GM12878 (cell line): ENCODE measurements at regions not wholly inside any gene's neighbourhood (a gene's known extent, or its start where the extent isn't known, plus 50 kb on each side); places are given as distances from the start of the nearest gene placed in this dataset.

ENCODE experiments used
- ATAC-seq: fragments of 200-7000 bp; cut with Tn5 transposase; 3 replicates; pipeline ENCODE4 v1.9.1; 2020; ENCODE audit warnings: mild to moderate bottlenecking, moderate library complexity
- BruUV-seq: library from RNA; stranded (reverse); fragments of 400-500 nt; replicated peaks from 2 replicates; lab custom pipeline; 2021; lab: Mats Ljungman, UMichigan
- CTCF ChIA-PET: fragments of 300-600 bp; sonication (Branson Sonifier 250); formaldehyde crosslinking; extraction: SDS; loops from one replicate; lab custom pipeline; 2021; ENCODE audit warnings: inconsistent platforms; lab: Yijun Ruan, JAX
- POLR2A ChIA-PET: fragments of 350-600 bp; formaldehyde crosslinking; extraction: SDS; loops from one replicate; lab custom pipeline; 2021; ENCODE audit warnings: inconsistent platforms; lab: Charles Lee
- RAD21 ChIA-PET: fragments of 300-600 bp; sonication (Branson Sonifier 250); formaldehyde crosslinking; loops from one replicate; lab custom pipeline; 2023; ENCODE audit warnings: antibody characterized with exemption; ENCODE audit not compliant: unreplicated experiment; lab: Charles Lee
- SMC1A ChIA-PET: fragments of 300-600 bp; sonication (Branson Sonifier 250); formaldehyde crosslinking; loops from one replicate; lab custom pipeline; 2023; ENCODE audit not compliant: unreplicated experiment, uncharacterized antibody; lab: Charles Lee
- DNase-seq: peaks from one replicate; pipeline ENCODE4 v3.0.0-alpha.2; 2011; ENCODE audit warnings: low read depth, low spot score
- FAIRE-seq: peaks from 3 replicates; lab custom pipeline; 2011; peaks lifted over from hg19 to GRCh38; lab: Jason Lieb, UNC
- H2AFZ ChIP-seq: 2 replicates; pipeline ENCODE4 v1.6.0; 2011; ENCODE audit warnings: low read depth, low read length, control low read depth; ENCODE audit not compliant: control insufficient read depth
- H3K27ac ChIP-seq: 2 replicates; pipeline ENCODE4 v1.5.1; 2011; ENCODE audit warnings: control low read depth; ENCODE audit not compliant: control insufficient read depth, insufficient read depth
- H3K27me3 ChIP-seq, 2 experiments: replicated peaks in 1 of 2; 2 replicates each; pipeline versions ENCODE4 v1.6.0 to v1.6.1; 2011; ENCODE audit warnings: low read length in 1 of 2; ENCODE audit not compliant: control insufficient read depth in 2 of 2, insufficient read depth in 2 of 2
- H3K36me3 ChIP-seq, 2 experiments: 2 replicates each; pipeline ENCODE4 v1.5.1; 2011; ENCODE audit warnings: low read length in 1 of 2; ENCODE audit not compliant: control insufficient read depth in 2 of 2, insufficient read depth in 2 of 2
- H3K4me1 ChIP-seq: 2 replicates; pipeline ENCODE4 v1.6.1; 2011; ENCODE audit warnings: mild to moderate bottlenecking, low read length, moderate library complexity, mixed read lengths; ENCODE audit not compliant: control insufficient read depth, insufficient read depth
- H3K4me2 ChIP-seq: 2 replicates; pipeline ENCODE4 v1.6.0; 2011; ENCODE audit warnings: control low read depth; ENCODE audit not compliant: control insufficient read depth, insufficient read depth
- H3K4me3 ChIP-seq: fragments of 200-600 bp; sonication (generic); 2 replicates; pipeline ENCODE4 v1.5.1; 2016
- H3K79me2 ChIP-seq: 2 replicates; pipeline ENCODE4 v1.6.0; 2011; ENCODE audit warnings: low read length; ENCODE audit not compliant: control insufficient read depth, insufficient read depth
- H3K9ac ChIP-seq: 2 replicates; pipeline ENCODE4 v1.8.0; 2011; ENCODE audit warnings: low read length, control low read depth, mixed read lengths; ENCODE audit not compliant: control insufficient read depth, insufficient read depth
- H3K9me3 ChIP-seq: replicated peaks from 3 replicates; pipeline ENCODE4 v1.5.1; 2011; ENCODE audit warnings: mild to moderate bottlenecking, low read length; ENCODE audit not compliant: control insufficient read depth, insufficient read depth
- H4K20me1 ChIP-seq: 2 replicates; pipeline ENCODE4 v1.6.0; 2011; ENCODE audit not compliant: control insufficient read depth, insufficient read depth
- CHD2 ChIP-seq: IDR thresholded peaks from 2 replicates; pipeline ENCODE4 v1.6.1; 2011; ENCODE audit warnings: low read depth, low read length, improper control_type of control experiment, borderline replicate concordance
- CREM ChIP-seq: IDR thresholded peaks from 2 replicates; pipeline ENCODE4 v1.6.1; 2014; ENCODE audit warnings: antibody characterized with exemption, low read depth
- CUX1 ChIP-seq: IDR thresholded peaks from 2 replicates; pipeline ENCODE4 v1.6.1; 2012; ENCODE audit warnings: improper control_type of control experiment, low read depth, low read length; ENCODE audit not compliant: insufficient replicate concordance
- MLLT1 ChIP-seq: fragments of 450-650 bp; IDR thresholded peaks from 2 replicates; pipeline ENCODE4 v1.6.1; 2016; ENCODE audit warnings: mild to moderate bottlenecking
- PAX8 ChIP-seq: fragments of 450-650 bp; IDR thresholded peaks from 2 replicates; pipeline ENCODE4 v1.6.1; 2017; ENCODE audit warnings: mild to moderate bottlenecking, moderate library complexity
- PBX3 ChIP-seq: IDR thresholded peaks from 2 replicates; pipeline ENCODE4 v1.6.1; 2011; ENCODE audit warnings: mild to moderate bottlenecking, low read depth, low read length, moderate library complexity; ENCODE audit not compliant: insufficient replicate concordance
- RFX5 ChIP-seq: IDR thresholded peaks from 2 replicates; pipeline ENCODE4 v1.6.1; 2011; ENCODE audit warnings: low read depth, low read length, improper control_type of control experiment
- SUZ12 ChIP-seq: fragments of 200-600 bp; sonication (generic); IDR thresholded peaks from one replicate; pipeline ENCODE4 v1.6.1; 2018; ENCODE audit warnings: antibody characterized with exemption, mild to moderate bottlenecking; ENCODE audit not compliant: unreplicated experiment
- TBL1XR1 ChIP-seq: IDR thresholded peaks from 2 replicates; pipeline ENCODE4 v1.6.1; 2012; ENCODE audit warnings: low read depth, low read length, improper control_type of control experiment
- TCF3 ChIP-seq: IDR thresholded peaks from 2 replicates; pipeline ENCODE4 v1.6.1; 2012; ENCODE audit warnings: low read depth, mild to moderate bottlenecking, low read length, borderline replicate concordance; ENCODE audit not compliant: insufficient read depth
- WGBS: methylation state at CpG from one replicate; pipeline ENCODE4 v1.1.6; 2016; ENCODE audit warnings: low lambda C conversion rate; ENCODE audit not compliant: insufficient replicate concordance, insufficient coverage; ENCODE audit errors: missing lambda C conversion rate; 5-methylcytosine and 5-hydroxymethylcytosine counted together
- in situ Hi-C: fragments of 300-500 bp; cut with MboI; formaldehyde crosslinking; loops from 9 replicates; pipeline ENCODE4 v1.14.3; 2018; ENCODE audit warnings: mixed read lengths
- intact Hi-C: fragments of 100-400 bp; cut with micrococcal nuclease; formaldehyde crosslinking; loops from one replicate; pipeline ENCODE4 v1.14.2; 2022; ENCODE audit not compliant: unreplicated experiment
- TF ChIP-seq, protein P1 (sequence below): fragments of 450-650 bp; IDR thresholded peaks from 2 replicates; pipeline ENCODE4 v1.6.1; 2016; ENCODE audit warnings: mild to moderate bottlenecking, moderate library complexity, borderline replicate concordance

DNA sequence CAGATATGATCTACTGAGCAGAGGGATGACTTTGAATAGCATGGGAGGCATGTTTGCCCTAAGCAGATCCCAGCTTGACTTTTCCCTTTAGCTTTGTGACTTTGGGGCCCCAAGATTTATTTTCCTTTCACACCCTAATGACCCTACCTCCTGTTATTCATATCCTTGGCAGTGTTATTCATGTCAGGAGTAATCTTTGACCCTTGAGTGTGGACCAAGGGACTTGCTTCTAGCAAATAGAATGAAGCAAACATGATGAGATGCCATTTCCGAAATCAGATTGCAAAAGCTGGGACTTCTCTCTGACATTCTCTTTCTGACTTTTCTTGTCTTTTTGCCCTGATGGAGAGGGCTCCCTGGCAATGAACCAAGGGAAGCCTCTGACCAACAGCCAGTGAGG is 415.4 kb upstream of the PROK2 start:
- ChIA-PET CTCF (no interaction called here), POLR2A (no interaction called here), SMC1A (no interaction called here), RAD21 (no interaction called here)
- in situ Hi-C loops = no loop called here
- H3K27me3 ChIP-seq = no peaks in the 10 kb centered on the region; a peak in 1 of 4 replicates
- no peak overlapping the region for H3K27ac ChIP-seq
- peaks cover 7% of the 10 kb centered on the region for H3K9me3 ChIP-seq
- ATAC-seq (no peak), FAIRE-seq (no peak), DNase-seq (no peak)
- no peaks in the 10 kb centered on the region for H3K79me2 ChIP-seq
- H3K9ac ChIP-seq = no peak overlapping the region
- no peaks in the 10 kb centered on the region for H4K20me1 ChIP-seq
- no peak overlapping the region for H2AFZ ChIP-seq
- WGBS = 20% methylated on average over 1 of the region's 1 CpG
- intact Hi-C loops = no loop called here
- no peak overlapping the region for H3K4me2 ChIP-seq
- no peaks in the 10 kb centered on the region for H3K36me3 ChIP-seq
- H3K4me3 ChIP-seq = no peak overlapping the region
- no TSS peak for BruUV-seq
- H3K4me1 ChIP-seq = no peaks in the 10 kb centered on the region
- TF ChIP-seq PAX8 = no peak
- TF ChIP-seq SUZ12 = no peak
- no peak for TF ChIP-seq RFX5
- no peak for TF ChIP-seq TCF3
- no peak for TF ChIP-seq PBX3
- no peak for TF ChIP-seq CREM
- TF ChIP-seq CUX1 = no peak
- no peak for TF ChIP-seq MLLT1
- no peak for TF ChIP-seq CHD2
- TF ChIP-seq TBL1XR1 = no peak
- TF ChIP-seq, protein P1, sequence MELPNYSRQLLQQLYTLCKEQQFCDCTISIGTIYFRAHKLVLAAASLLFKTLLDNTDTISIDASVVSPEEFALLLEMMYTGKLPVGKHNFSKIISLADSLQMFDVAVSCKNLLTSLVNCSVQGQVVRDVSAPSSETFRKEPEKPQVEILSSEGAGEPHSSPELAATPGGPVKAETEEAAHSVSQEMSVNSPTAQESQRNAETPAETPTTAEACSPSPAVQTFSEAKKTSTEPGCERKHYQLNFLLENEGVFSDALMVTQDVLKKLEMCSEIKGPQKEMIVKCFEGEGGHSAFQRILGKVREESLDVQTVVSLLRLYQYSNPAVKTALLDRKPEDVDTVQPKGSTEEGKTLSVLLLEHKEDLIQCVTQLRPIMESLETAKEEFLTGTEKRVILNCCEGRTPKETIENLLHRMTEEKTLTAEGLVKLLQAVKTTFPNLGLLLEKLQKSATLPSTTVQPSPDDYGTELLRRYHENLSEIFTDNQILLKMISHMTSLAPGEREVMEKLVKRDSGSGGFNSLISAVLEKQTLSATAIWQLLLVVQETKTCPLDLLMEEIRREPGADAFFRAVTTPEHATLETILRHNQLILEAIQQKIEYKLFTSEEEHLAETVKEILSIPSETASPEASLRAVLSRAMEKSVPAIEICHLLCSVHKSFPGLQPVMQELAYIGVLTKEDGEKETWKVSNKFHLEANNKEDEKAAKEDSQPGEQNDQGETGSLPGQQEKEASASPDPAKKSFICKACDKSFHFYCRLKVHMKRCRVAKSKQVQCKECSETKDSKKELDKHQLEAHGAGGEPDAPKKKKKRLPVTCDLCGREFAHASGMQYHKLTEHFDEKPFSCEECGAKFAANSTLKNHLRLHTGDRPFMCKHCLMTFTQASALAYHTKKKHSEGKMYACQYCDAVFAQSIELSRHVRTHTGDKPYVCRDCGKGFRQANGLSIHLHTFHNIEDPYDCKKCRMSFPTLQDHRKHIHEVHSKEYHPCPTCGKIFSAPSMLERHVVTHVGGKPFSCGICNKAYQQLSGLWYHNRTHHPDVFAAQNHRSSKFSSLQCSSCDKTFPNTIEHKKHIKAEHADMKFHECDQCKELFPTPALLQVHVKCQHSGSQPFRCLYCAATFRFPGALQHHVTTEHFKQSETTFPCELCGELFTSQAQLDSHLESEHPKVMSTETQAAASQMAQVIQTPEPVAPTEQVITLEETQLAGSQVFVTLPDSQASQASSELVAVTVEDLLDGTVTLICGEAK = no peak
